Endodermal cell (in vitro differentiated cells): ENCODE measurements at regions not wholly inside any gene's neighbourhood (a gene's known extent, or its start where the extent isn't known, plus 50 kb on each side); places are given as distances from the start of the nearest gene placed in this dataset.

ENCODE experiments used
- DNase-seq: peaks from one replicate; pipeline ENCODE4 v3.0.0-alpha.2; 2017
- H3K27ac ChIP-seq: 2 replicates; pipeline ENCODE4 v1.5.1; 2013; ENCODE audit warnings: mild to moderate bottlenecking, low read depth, low read length, moderate library complexity
- H3K27me3 ChIP-seq: 2 replicates; pipeline ENCODE4 v1.6.1; 2013; ENCODE audit warnings: mild to moderate bottlenecking, low read length, moderate library complexity; ENCODE audit not compliant: insufficient read depth, control insufficient read depth, poor library complexity, severe bottlenecking
- H3K36me3 ChIP-seq: 2 replicates; pipeline ENCODE4 v1.7.0; 2013; ENCODE audit warnings: mild to moderate bottlenecking, low read length, moderate library complexity; ENCODE audit not compliant: control insufficient read depth, insufficient read depth
- H3K4me1 ChIP-seq: one replicate; pipeline ENCODE4 v1.7.0; 2013; ENCODE audit warnings: low read length; ENCODE audit not compliant: control insufficient read depth, insufficient read depth
- H3K4me3 ChIP-seq: 2 replicates; pipeline ENCODE4 v1.5.1; 2013; ENCODE audit warnings: mild to moderate bottlenecking, low read length, moderate library complexity
- H3K9ac ChIP-seq: 2 replicates; pipeline ENCODE4 v1.6.1; 2013; ENCODE audit warnings: mild to moderate bottlenecking, low read length, moderate library complexity; ENCODE audit not compliant: poor library complexity, severe bottlenecking; ENCODE audit errors: extremely low read depth
- H3K9me3 ChIP-seq: 2 replicates; pipeline ENCODE4 v1.6.1; 2013; ENCODE audit warnings: mild to moderate bottlenecking, low read length, moderate library complexity; ENCODE audit not compliant: control insufficient read depth
- H3K27ac Mint-ChIP-seq: 2 replicates; pipeline ENCODE4 v1.8.0; 2020; ENCODE audit warnings: mixed read lengths
- H3K27me3 Mint-ChIP-seq: 2 replicates; pipeline ENCODE4 v1.8.0; 2021; ENCODE audit warnings: mild to moderate bottlenecking, mixed read lengths; ENCODE audit not compliant: insufficient read depth
- H3K36me3 Mint-ChIP-seq: 2 replicates; pipeline ENCODE4 v1.8.0; 2020; ENCODE audit warnings: low read depth, mixed read lengths
- H3K4me1 Mint-ChIP-seq: 2 replicates; pipeline ENCODE4 v1.8.0; 2020; ENCODE audit warnings: mixed read lengths
- H3K4me3 Mint-ChIP-seq: 2 replicates; pipeline ENCODE4 v1.8.0; 2020; ENCODE audit warnings: mild to moderate bottlenecking, moderate library complexity, mixed read lengths
- H3K9me3 Mint-ChIP-seq: 2 replicates; pipeline ENCODE4 v1.8.0; 2020; ENCODE audit warnings: mild to moderate bottlenecking, mixed read lengths
- WGBS, 2 experiments: methylation state at CpG; one replicate each; pipeline versions ENCODE4 v1.1.5 to v1.1.7; 2013; ENCODE audit warnings: missing lambda C conversion rate in 2 of 2, mixed read lengths in 1 of 2; ENCODE audit not compliant: insufficient coverage in 1 of 2, insufficient read length in 1 of 2; 5-methylcytosine and 5-hydroxymethylcytosine counted together
- TF ChIP-seq, protein P1 (sequence below): fragments of 200-600 bp; sonication (generic); conservative IDR thresholded peaks from 2 replicates; pipeline ENCODE4 v1.5.0; 2021; ENCODE audit warnings: antibody characterized with exemption, mild to moderate bottlenecking

DNA sequence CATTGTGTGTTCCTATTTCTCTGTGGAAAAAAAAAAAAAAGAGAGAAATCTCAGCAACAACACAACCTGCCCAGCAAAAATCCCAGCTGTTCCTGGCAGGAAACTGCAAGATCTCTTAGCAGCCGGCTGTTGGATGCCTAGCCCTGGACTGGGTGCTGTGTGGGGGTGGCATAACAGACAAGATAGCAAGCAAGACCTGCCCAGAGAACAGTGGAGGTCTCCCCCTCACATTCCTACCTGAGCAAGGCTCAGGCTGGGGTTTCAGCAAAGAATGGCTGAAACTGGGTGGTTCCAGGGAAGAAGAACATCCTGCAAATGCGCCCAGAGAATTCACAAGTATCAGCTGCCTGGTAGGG, 248.8 kb upstream of the ZMIZ1 start:
- TF ChIP-seq, protein P1, sequence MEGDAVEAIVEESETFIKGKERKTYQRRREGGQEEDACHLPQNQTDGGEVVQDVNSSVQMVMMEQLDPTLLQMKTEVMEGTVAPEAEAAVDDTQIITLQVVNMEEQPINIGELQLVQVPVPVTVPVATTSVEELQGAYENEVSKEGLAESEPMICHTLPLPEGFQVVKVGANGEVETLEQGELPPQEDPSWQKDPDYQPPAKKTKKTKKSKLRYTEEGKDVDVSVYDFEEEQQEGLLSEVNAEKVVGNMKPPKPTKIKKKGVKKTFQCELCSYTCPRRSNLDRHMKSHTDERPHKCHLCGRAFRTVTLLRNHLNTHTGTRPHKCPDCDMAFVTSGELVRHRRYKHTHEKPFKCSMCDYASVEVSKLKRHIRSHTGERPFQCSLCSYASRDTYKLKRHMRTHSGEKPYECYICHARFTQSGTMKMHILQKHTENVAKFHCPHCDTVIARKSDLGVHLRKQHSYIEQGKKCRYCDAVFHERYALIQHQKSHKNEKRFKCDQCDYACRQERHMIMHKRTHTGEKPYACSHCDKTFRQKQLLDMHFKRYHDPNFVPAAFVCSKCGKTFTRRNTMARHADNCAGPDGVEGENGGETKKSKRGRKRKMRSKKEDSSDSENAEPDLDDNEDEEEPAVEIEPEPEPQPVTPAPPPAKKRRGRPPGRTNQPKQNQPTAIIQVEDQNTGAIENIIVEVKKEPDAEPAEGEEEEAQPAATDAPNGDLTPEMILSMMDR, result no peak
- peaks cover 14% of the 10 kb centered on the region for H3K27me3 Mint-ChIP-seq
- H3K9me3 Mint-ChIP-seq, result no peaks in the 10 kb centered on the region
- Histone ChIP-seq H3K27ac (no peak overlapping the region), H3K4me3 (no peak overlapping the region), H3K4me1 (no peaks in the 10 kb centered on the region), H3K36me3 (no peaks in the 10 kb centered on the region), H3K9ac (no peak overlapping the region), H3K9me3 (no peaks in the 10 kb centered on the region), H3K27me3 (no peaks in the 10 kb centered on the region)
- H3K4me1 Mint-ChIP-seq, result peaks cover 5% of the 10 kb centered on the region
- H3K4me3 Mint-ChIP-seq, result no peak overlapping the region
- H3K36me3 Mint-ChIP-seq, result no peaks in the 10 kb centered on the region
- DNase-seq, result no peak
- 90 to 92% methylated on average over 2 of the region's 2 CpGs for WGBS, 2 experiments
- H3K27ac Mint-ChIP-seq, result no peak overlapping the region

DNA sequence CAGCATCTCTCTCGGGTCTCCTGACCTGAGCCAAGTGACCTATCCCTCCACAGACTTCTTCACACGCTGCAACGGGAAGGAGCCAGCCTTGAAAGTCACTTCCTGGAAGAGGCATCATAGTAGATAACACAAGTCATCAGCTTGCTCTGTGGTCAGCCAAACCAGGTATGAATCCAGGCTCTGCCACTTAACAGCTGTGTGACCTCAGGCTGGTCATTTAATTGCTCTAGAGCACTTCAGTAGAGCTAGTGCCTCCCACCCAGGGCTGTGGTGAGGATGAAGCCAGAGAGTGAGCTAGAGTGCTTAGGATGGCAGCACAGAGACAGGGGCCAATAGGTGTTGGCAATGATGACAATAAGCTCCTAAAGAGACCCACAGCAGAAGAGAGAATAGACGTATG, 247.7 kb upstream of the ZMIZ1 start:
- no peaks in the 10 kb centered on the region for H3K4me1 ChIP-seq
- Mint-ChIP-seq H3K27me3 (peaks cover 14% of the 10 kb centered on the region), H3K36me3 (no peaks in the 10 kb centered on the region), H3K4me3 (no peak overlapping the region), H3K4me1 (peaks cover 5% of the 10 kb centered on the region), H3K27ac (no peak overlapping the region), H3K9me3 (no peaks in the 10 kb centered on the region)
- H3K9ac ChIP-seq, result no peak overlapping the region
- 92 to 97% methylated on average over 4 of the region's 4 CpGs for WGBS, 2 experiments
- no peak for DNase-seq
- no peaks in the 10 kb centered on the region for H3K36me3 ChIP-seq
- H3K27ac ChIP-seq, result no peak overlapping the region
- TF ChIP-seq, protein P1, result no peak
- no peaks in the 10 kb centered on the region for H3K27me3 ChIP-seq
- no peak overlapping the region for H3K4me3 ChIP-seq
- H3K9me3 ChIP-seq, result no peaks in the 10 kb centered on the region

GRCh38 chr10:78828647-78829539, 239.9 kb upstream of the ZMIZ1 start:
- Histone ChIP-seq H3K9ac (no peak overlapping the region), H3K9me3 (peaks cover 5% of the 10 kb centered on the region), H3K27ac (no peak overlapping the region), H3K4me1 (no peaks in the 10 kb centered on the region), H3K4me3 (no peak overlapping the region), H3K36me3 (no peaks in the 10 kb centered on the region), H3K27me3 (no peaks in the 10 kb centered on the region)
- TF ChIP-seq, protein P1, result no peak
- Mint-ChIP-seq H3K27ac (no peak overlapping the region), H3K36me3 (no peaks in the 10 kb centered on the region), H3K27me3 (peaks cover 9% of the 10 kb centered on the region), H3K9me3 (peaks cover 10% of the 10 kb centered on the region), H3K4me3 (no peak overlapping the region), H3K4me1 (peaks cover 2% of the 10 kb centered on the region)
- DNase-seq, result no peak
- WGBS, 2 experiments, result 88 to 92% methylated on average over 8 to 23 of the region's 24 CpGs
